SK-N-DZ (cell line): ENCODE measurements at regions not wholly inside any gene's neighbourhood (a gene's known extent, or its start where the extent isn't known, plus 50 kb on each side); places are given as distances from the start of the nearest gene placed in this dataset.
"Not testable (repeated sequence)": the region's sequence is repeated elsewhere in the genome, so short reads cannot be mapped to it uniquely, and the experiment has no call there.

Experiments used
- DNase-seq: peaks from one replicate; pipeline ENCODE4 v3.0.0-alpha.2; 2015; ENCODE audit warnings: low spot score

GRCh38 chr10:108980869-108981268, 942.4 kb downstream of the XPNPEP1 start:
- DNase-seq, result peak; percentile 48

GRCh38 chr10:108975459-108976058, 947.8 kb downstream of the XPNPEP1 start:
- no peak for DNase-seq

- no peak for DNase-seq
Observed at GRCh38 chr10:108970016-108970415, 953.3 kb downstream of the XPNPEP1 start.

GRCh38 chr10:108966411-108966810, 956.9 kb downstream of the XPNPEP1 start:
- DNase-seq, result no peak

GRCh38 chr10:108966005-108966404, 957.3 kb downstream of the XPNPEP1 start:
- DNase-seq, result no peak

GRCh38 chr10:108962172-108962571, 961.1 kb downstream of the XPNPEP1 start:
- DNase-seq, result no peak

- no peak for DNase-seq
Observed at GRCh38 chr10:108957681-108958080, 965.6 kb downstream of the XPNPEP1 start.

GRCh38 chr10:108956149-108956548, 967.2 kb downstream of the XPNPEP1 start:
- DNase-seq, result no peak

GRCh38 chr10:108920029-108920428, 1003.3 kb downstream of the XPNPEP1 start:
- not testable (repeated sequence) for DNase-seq

- peak; percentile 24 for DNase-seq
Observed at GRCh38 chr10:108913300-108913699, 1010.0 kb downstream of the XPNPEP1 start.

GRCh38 chr10:108911814-108912541, 1011.3 kb downstream of the XPNPEP1 start:
- DNase-seq, result peak; percentile 88

GRCh38 chr10:108908096-108908495, 1015.2 kb downstream of the XPNPEP1 start:
- DNase-seq, result no peak

- peak; percentile 89 for DNase-seq
Observed at GRCh38 chr10:108905821-108906220, 1017.5 kb downstream of the XPNPEP1 start.

GRCh38 chr10:108905171-108905570, 1018.1 kb downstream of the XPNPEP1 start:
- no peak for DNase-seq

GRCh38 chr10:108904163-108904838, 1019.0 kb downstream of the XPNPEP1 start:
- DNase-seq, result no peak

- DNase-seq, result no peak
Observed at GRCh38 chr10:108902619-108903285, 1020.6 kb downstream of the XPNPEP1 start.

GRCh38 chr10:108901781-108902618, 1021.3 kb downstream of the XPNPEP1 start:
- DNase-seq, result no peak

GRCh38 chr10:108899670-108900069, 1023.6 kb downstream of the XPNPEP1 start:
- no peak for DNase-seq

GRCh38 chr10:108894402-108895301, 1028.7 kb downstream of the XPNPEP1 start:
- DNase-seq, result no peak

GRCh38 chr10:108877095-108877561, 1046.2 kb downstream of the XPNPEP1 start:
- DNase-seq, result peak; percentile 76
